Trophoblast cell (in vitro differentiated cells and primary cell): ENCODE measurements at regions not wholly inside any gene's neighbourhood (a gene's known extent, or its start where the extent isn't known, plus 50 kb on each side); places are given as distances from the start of the nearest gene placed in this dataset.
"Not testable (repeated sequence)": the region's sequence is repeated elsewhere in the genome, so short reads cannot be mapped to it uniquely, and the experiment has no call there.

Source experiments
- DNase-seq, 2 donors: peaks; one replicate each; pipeline ENCODE4 v3.0.0-alpha.2; 2016
- H2AFZ ChIP-seq: 2 replicates; pipeline ENCODE4 v1.6.1; 2013; ENCODE audit warnings: low read length, moderate library complexity, mild to moderate bottlenecking; ENCODE audit not compliant: insufficient read depth, poor library complexity
- H2AK5ac ChIP-seq: 2 replicates; pipeline ENCODE4 v1.6.1; 2013; ENCODE audit warnings: mild to moderate bottlenecking, low read length
- H2BK120ac ChIP-seq: 2 replicates; pipeline ENCODE4 v1.6.1; 2013; ENCODE audit warnings: low read length, mild to moderate bottlenecking, moderate library complexity; ENCODE audit not compliant: insufficient read depth, poor library complexity
- H2BK12ac ChIP-seq: 2 replicates; pipeline ENCODE4 v1.6.1; 2013; ENCODE audit warnings: mild to moderate bottlenecking, low read length, moderate library complexity
- H2BK5ac ChIP-seq: 2 replicates; pipeline ENCODE4 v1.6.1; 2013; ENCODE audit warnings: low read length, low read depth, moderate library complexity, mild to moderate bottlenecking; ENCODE audit not compliant: poor library complexity
- H3K14ac ChIP-seq: 2 replicates; pipeline ENCODE4 v1.6.1; 2013; ENCODE audit warnings: mild to moderate bottlenecking, low read length
- H3K18ac ChIP-seq: 2 replicates; pipeline ENCODE4 v1.6.1; 2013; ENCODE audit warnings: mild to moderate bottlenecking, low read length
- H3K23ac ChIP-seq: 2 replicates; pipeline ENCODE4 v1.6.1; 2013; ENCODE audit warnings: low read length
- H3K27ac ChIP-seq: 2 replicates; pipeline ENCODE4 v1.5.1; 2013; ENCODE audit warnings: low read depth, mild to moderate bottlenecking, inconsistent platforms, low read length, moderate library complexity
- H3K27me3 ChIP-seq: 2 replicates; pipeline ENCODE4 v1.6.1; 2013; ENCODE audit warnings: inconsistent platforms, mild to moderate bottlenecking, low read length, moderate library complexity; ENCODE audit not compliant: insufficient read depth
- H3K36me3 ChIP-seq, 2 experiments: 1 replicate in 1 of 2; 2 replicates in 1 of 2; pipeline ENCODE4 v1.6.1; 2013; ENCODE audit warnings: low read length in 2 of 2, mild to moderate bottlenecking in 2 of 2, moderate library complexity in 1 of 2; ENCODE audit not compliant: insufficient read depth in 2 of 2, control insufficient read depth in 1 of 2
- H3K4ac ChIP-seq: 2 replicates; pipeline ENCODE4 v1.6.1; 2013; ENCODE audit warnings: low read depth, mild to moderate bottlenecking, low read length, moderate library complexity
- H3K4me1 ChIP-seq, 2 experiments: 1 replicate in 1 of 2; 2 replicates in 1 of 2; pipeline ENCODE4 v1.6.1; 2013; ENCODE audit warnings: low read length in 2 of 2, mild to moderate bottlenecking in 2 of 2, moderate library complexity in 1 of 2; ENCODE audit not compliant: insufficient read depth in 2 of 2, control insufficient read depth in 1 of 2
- H3K4me2 ChIP-seq: 2 replicates; pipeline ENCODE4 v1.6.1; 2013; ENCODE audit warnings: inconsistent platforms, mild to moderate bottlenecking, low read length, moderate library complexity
- H3K4me3 ChIP-seq: 2 replicates; pipeline ENCODE4 v1.5.1; 2013; ENCODE audit warnings: mild to moderate bottlenecking, low read depth, low read length, inconsistent platforms
- H3K79me1 ChIP-seq: one replicate; pipeline ENCODE4 v1.6.1; 2013; ENCODE audit warnings: low read length
- H3K79me2 ChIP-seq: 2 replicates; pipeline ENCODE4 v1.6.1; 2013; ENCODE audit warnings: low read length, mild to moderate bottlenecking; ENCODE audit not compliant: control insufficient read depth, insufficient read depth, poor library complexity
- H3K9ac ChIP-seq: 2 replicates; pipeline ENCODE4 v1.6.1; 2013; ENCODE audit warnings: mild to moderate bottlenecking, low read length
- H3K9me3 ChIP-seq: 2 replicates; pipeline ENCODE4 v1.6.1; 2013; ENCODE audit warnings: low read depth, mild to moderate bottlenecking, control low read depth, inconsistent platforms, low read length; ENCODE audit not compliant: insufficient read depth
- H4K12ac ChIP-seq: 2 replicates; pipeline ENCODE4 v1.6.1; 2013; ENCODE audit warnings: low read depth, mild to moderate bottlenecking, low read length, moderate library complexity
- H4K8ac ChIP-seq: 2 replicates; pipeline ENCODE4 v1.6.1; 2013; ENCODE audit warnings: low read depth, mild to moderate bottlenecking, low read length, moderate library complexity
- H4K91ac ChIP-seq: one replicate; pipeline ENCODE4 v1.6.1; 2013; ENCODE audit warnings: low read depth, mild to moderate bottlenecking, low read length, moderate library complexity
- WGBS: extraction: QIAGEN DNeasy Blood & Tissue Kit; methylation state at CpG from one replicate; pipeline ENCODE4 v1.1.7; 2013; ENCODE audit warnings: missing lambda C conversion rate; ENCODE audit not compliant: insufficient read length, insufficient coverage; ENCODE audit errors: extremely low coverage; 5-methylcytosine and 5-hydroxymethylcytosine counted together

DNA sequence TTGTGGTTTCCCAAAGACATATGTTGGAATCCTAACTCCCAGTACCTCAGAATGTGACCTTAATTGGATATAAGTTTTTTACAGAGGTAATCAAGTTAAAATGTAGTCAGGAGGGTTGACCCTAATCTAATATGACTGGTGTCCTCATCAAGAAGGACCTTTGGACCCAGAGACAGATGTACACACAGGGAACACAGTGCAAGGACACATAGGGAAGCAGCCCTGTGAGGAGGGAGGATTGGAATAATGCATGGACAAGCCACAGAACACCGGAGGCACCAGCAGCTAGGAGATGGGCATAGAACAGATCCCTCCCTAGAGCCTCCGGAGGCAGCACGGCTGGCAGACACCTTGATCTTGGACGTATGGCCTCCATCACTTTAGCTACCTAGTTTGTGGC, 119.8 kb upstream of the SPATA31A3 start:
- H2AFZ ChIP-seq, H2BK5ac ChIP-seq, H3K4me2 ChIP-seq, H2AK5ac ChIP-seq, H3K4me1 ChIP-seq, H3K36me3 ChIP-seq, H3K9ac ChIP-seq, H3K4ac ChIP-seq, H3K27ac ChIP-seq, DNase-seq, H3K4me3 ChIP-seq, H2BK12ac ChIP-seq, H4K8ac ChIP-seq, H4K91ac ChIP-seq, H3K23ac ChIP-seq, H4K12ac ChIP-seq, H2BK120ac ChIP-seq, H3K79me1 ChIP-seq, H3K79me2 ChIP-seq, H3K27me3 ChIP-seq, H3K9me3 ChIP-seq, H3K18ac ChIP-seq, H3K14ac ChIP-seq: not testable (repeated sequence)
- no CpG with 5 or more reads among the region's 4 CpGs for WGBS

DNA sequence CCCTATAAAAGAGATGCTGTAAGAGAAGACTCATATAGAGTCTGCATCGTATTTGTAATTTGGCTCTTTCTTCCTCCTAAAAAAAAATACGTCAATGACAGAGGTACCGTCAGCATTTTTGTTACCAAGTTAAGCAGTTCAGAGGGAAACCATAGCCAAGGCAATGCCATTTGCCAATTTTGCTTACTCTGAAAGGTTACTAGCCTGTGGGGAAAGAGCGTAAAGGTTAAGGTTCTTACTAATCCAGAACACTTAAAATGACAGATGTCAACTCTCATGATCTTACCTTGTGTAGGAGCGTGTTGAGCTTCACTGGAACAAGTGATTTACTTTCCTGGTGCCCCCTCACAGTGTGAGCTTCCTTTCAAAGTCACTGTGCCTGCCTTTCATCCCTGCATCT, 119.4 kb upstream of the SPATA31A3 start:
- H2BK5ac ChIP-seq, H3K4me1 ChIP-seq, H4K91ac ChIP-seq, H3K18ac ChIP-seq, H3K23ac ChIP-seq, H2AK5ac ChIP-seq, H3K9me3 ChIP-seq, H3K27me3 ChIP-seq, H4K12ac ChIP-seq, H3K9ac ChIP-seq, H4K8ac ChIP-seq, H3K27ac ChIP-seq, H3K79me1 ChIP-seq, H2BK12ac ChIP-seq, H3K36me3 ChIP-seq, H3K14ac ChIP-seq, H3K4me3 ChIP-seq, H3K79me2 ChIP-seq, H3K4ac ChIP-seq, DNase-seq, H2BK120ac ChIP-seq, H2AFZ ChIP-seq, H3K4me2 ChIP-seq: not testable (repeated sequence)
- WGBS, result no CpG with 5 or more reads among the region's 5 CpGs

DNA sequence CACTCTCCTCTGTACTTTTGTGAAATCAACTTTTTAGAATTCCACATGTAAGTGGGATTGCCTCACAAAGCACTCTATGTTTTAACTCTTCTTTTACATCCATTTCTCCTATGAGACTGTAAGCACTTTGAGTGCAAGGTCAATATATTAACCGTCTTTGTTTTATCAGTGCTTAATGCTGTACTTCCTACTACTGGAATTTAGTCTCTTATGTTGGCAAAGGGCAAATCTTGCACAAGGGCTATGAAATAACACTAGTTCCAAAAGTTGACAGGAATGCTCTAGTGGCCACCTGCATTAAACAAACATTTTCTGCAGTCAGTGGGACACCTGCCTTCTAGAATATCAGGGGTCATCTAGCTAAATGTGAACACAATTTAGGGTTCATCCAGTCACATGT, 117.5 kb upstream of the SPATA31A3 start:
- not testable (repeated sequence) for H4K12ac ChIP-seq, H4K91ac ChIP-seq, H3K14ac ChIP-seq, H2AFZ ChIP-seq, H3K27me3 ChIP-seq, H3K4ac ChIP-seq, H2BK12ac ChIP-seq, H3K18ac ChIP-seq, H3K4me3 ChIP-seq, H2AK5ac ChIP-seq, H3K79me1 ChIP-seq, H3K79me2 ChIP-seq, H2BK120ac ChIP-seq, H3K27ac ChIP-seq, H4K8ac ChIP-seq, DNase-seq, H3K23ac ChIP-seq, H2BK5ac ChIP-seq, H3K4me1 ChIP-seq, H3K4me2 ChIP-seq, H3K9me3 ChIP-seq, H3K9ac ChIP-seq, H3K36me3 ChIP-seq
- WGBS, result no CpG with 5 or more reads among the region's 1 CpG

DNA sequence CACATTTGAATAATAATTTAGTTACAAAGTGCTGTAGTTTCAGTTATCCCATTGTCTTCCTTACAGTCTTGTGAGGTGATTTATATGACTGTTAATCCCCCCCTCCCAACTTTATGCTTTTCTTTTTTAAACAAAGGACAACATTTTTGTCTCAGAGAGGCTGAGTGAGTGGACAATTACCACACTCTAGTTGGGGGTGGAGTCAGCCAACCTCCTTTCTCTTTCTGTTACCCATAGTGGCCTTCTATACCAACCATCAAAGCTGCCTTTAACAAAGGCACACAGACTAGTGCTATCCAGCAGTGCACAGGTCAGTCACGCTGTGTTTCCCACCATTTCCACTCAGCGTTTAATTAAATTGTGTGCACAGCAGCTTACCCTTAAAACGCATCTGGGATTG, 114.3 kb upstream of the SPATA31A3 start:
- not testable (repeated sequence) for DNase-seq, H4K8ac ChIP-seq, H3K9me3 ChIP-seq, H4K91ac ChIP-seq, H3K23ac ChIP-seq, H3K4me1 ChIP-seq, H3K36me3 ChIP-seq, H3K27ac ChIP-seq, H3K79me2 ChIP-seq, H3K27me3 ChIP-seq, H4K12ac ChIP-seq, H3K4me2 ChIP-seq, H3K18ac ChIP-seq, H3K14ac ChIP-seq, H3K79me1 ChIP-seq, H3K4me3 ChIP-seq, H2BK120ac ChIP-seq, H2BK5ac ChIP-seq, H3K9ac ChIP-seq, H2AK5ac ChIP-seq, H2AFZ ChIP-seq, H3K4ac ChIP-seq, H2BK12ac ChIP-seq
- WGBS, result no CpG with 5 or more reads among the region's 3 CpGs
